ENCODE measurements at regions not wholly inside any gene's neighbourhood (a gene's known extent, or its start where the extent isn't known, plus 50 kb on each side); places are given as distances from the start of the nearest gene placed in this dataset.

DNA sequence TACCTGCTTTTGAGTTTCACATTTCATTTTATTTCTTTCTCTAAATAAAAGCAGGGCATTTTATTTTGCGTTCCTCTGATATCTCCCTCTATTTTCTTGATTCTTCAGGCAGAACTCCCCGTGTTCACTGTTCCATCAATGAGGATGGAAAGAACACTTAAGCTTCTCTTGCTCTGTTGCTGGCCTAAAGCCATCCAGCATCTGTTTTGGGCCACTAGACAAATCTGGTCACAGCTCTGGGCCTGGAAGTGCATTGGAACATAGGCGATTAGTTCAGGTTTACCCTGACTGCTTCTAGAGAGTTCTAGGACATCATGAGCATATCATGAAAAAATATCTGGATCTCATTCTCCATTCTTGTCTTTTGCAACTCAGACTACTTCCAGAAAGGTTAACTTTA is 611.2 kb downstream of the UTRN start (continued):
- TF ChIP-seq, protein P1, sequence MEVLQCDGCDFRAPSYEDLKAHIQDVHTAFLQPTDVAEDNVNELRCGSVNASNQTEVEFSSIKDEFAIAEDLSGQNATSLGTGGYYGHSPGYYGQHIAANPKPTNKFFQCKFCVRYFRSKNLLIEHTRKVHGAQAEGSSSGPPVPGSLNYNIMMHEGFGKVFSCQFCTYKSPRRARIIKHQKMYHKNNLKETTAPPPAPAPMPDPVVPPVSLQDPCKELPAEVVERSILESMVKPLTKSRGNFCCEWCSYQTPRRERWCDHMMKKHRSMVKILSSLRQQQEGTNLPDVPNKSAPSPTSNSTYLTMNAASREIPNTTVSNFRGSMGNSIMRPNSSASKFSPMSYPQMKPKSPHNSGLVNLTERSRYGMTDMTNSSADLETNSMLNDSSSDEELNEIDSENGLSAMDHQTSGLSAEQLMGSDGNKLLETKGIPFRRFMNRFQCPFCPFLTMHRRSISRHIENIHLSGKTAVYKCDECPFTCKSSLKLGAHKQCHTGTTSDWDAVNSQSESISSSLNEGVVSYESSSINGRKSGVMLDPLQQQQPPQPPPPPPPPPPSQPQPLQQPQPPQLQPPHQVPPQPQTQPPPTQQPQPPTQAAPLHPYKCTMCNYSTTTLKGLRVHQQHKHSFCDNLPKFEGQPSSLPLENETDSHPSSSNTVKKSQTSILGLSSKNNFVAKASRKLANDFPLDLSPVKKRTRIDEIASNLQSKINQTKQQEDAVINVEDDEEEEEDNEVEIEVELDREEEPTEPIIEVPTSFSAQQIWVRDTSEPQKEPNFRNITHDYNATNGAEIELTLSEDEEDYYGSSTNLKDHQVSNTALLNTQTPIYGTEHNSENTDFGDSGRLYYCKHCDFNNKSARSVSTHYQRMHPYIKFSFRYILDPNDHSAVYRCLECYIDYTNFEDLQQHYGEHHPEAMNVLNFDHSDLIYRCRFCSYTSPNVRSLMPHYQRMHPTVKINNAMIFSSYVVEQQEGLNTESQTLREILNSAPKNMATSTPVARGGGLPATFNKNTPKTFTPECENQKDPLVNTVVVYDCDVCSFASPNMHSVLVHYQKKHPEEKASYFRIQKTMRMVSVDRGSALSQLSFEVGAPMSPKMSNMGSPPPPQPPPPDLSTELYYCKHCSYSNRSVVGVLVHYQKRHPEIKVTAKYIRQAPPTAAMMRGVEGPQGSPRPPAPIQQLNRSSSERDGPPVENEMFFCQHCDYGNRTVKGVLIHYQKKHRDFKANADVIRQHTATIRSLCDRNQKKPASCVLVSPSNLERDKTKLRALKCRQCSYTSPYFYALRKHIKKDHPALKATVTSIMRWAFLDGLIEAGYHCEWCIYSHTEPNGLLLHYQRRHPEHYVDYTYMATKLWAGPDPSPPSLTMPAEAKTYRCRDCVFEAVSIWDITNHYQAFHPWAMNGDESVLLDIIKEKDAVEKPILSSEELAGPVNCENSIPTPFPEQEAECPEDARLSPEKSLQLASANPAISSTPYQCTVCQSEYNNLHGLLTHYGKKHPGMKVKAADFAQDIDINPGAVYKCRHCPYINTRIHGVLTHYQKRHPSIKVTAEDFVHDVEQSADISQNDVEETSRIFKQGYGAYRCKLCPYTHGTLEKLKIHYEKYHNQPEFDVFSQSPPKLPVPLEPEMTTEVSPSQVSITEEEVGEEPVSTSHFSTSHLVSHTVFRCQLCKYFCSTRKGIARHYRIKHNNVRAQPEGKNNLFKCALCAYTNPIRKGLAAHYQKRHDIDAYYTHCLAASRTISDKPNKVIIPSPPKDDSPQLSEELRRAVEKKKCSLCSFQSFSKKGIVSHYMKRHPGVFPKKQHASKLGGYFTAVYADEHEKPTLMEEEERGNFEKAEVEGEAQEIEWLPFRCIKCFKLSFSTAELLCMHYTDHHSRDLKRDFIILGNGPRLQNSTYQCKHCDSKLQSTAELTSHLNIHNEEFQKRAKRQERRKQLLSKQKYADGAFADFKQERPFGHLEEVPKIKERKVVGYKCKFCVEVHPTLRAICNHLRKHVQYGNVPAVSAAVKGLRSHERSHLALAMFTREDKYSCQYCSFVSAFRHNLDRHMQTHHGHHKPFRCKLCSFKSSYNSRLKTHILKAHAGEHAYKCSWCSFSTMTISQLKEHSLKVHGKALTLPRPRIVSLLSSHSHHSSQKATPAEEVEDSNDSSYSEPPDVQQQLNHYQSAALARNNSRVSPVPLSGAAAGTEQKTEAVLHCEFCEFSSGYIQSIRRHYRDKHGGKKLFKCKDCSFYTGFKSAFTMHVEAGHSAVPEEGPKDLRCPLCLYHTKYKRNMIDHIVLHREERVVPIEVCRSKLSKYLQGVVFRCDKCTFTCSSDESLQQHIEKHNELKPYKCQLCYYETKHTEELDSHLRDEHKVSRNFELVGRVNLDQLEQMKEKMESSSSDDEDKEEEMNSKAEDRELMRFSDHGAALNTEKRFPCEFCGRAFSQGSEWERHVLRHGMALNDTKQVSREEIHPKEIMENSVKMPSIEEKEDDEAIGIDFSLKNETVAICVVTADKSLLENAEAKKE (CRISPR knock-in tag; IDR thresholded peaks at IDR 0.05), result no peak
- TF ChIP-seq CREB1 (CRISPR knock-in tag; IDR thresholded peaks at IDR 0.05; ENCODE audit: low read depth), result no peak
- TF ChIP-seq ZNF331 (CRISPR knock-in tag; IDR thresholded peaks at IDR 0.05; ENCODE audit: low read depth), result no peak
- no peak for TF ChIP-seq ZNF114 (CRISPR knock-in tag; IDR thresholded peaks at IDR 0.05)
- no peak for TF ChIP-seq EZH2phosphoT487 (IDR thresholded peaks at IDR 0.05; ENCODE audit: unreplicated experiment)
- no peak for TF ChIP-seq STAT1 (IDR thresholded peaks at IDR 0.05; ENCODE audit: unreplicated experiment)

DNA sequence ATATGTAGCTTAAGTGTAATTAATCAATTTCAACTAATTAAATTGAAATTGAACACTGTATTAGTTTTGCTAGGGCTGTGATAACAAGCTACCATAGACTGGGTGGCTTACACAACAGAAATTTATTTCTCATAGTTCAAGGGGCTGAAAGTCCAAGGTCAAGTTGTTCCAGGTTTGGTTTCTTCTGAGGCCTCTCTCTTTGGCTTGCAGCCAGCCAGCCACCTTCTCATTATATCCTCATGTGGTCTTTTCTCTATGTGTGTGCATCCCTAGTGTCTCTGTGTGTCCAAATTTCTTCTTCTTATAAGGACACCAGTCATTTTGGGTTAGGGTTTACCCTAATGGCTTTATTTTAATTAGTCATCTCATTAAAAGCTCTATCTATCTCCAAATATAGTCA is 611.7 kb downstream of the UTRN start:
- Mint-ChIP-seq H3K27me3 (ENCODE audit: insufficient read depth, low read depth, poor library complexity) (no peaks in the 10 kb centered on the region), H3K27ac (no peak overlapping the region), H3K4me3 (no peak overlapping the region), H3K9me3 (peaks cover under 1% of the 10 kb centered on the region; the same call in 1 of the 3 replicates), H3K4me1 (peaks cover 8% of the 10 kb centered on the region), H3K36me3 (ENCODE audit: low read depth) (no peaks in the 10 kb centered on the region; the same call in 2 of the 3 replicates)
- H3K4me1 ChIP-seq (ENCODE audit: insufficient read depth), result peaks cover 10% of the 10 kb centered on the region
- H3K4me3 ChIP-seq, result no peak overlapping the region
- H4K20me1 ChIP-seq (replicated peaks; ENCODE audit: insufficient read depth), result no peaks in the 10 kb centered on the region
- H3F3A ChIP-seq (replicated peaks; ENCODE audit: low read depth), result no peaks in the 10 kb centered on the region
- no peaks in the 10 kb centered on the region for H3K79me2 ChIP-seq (replicated peaks; ENCODE audit: insufficient read depth)
- DNase-seq (ENCODE audit: low spot score), result no peak
- ATAC-seq, result no peak
- H3K9me2 ChIP-seq (ENCODE audit: insufficient read depth), result peaks cover 5% of the 10 kb centered on the region; the same call in 1 of the 2 replicates
- H3K27me3 ChIP-seq (ENCODE audit: insufficient read depth), result no peaks in the 10 kb centered on the region
- no peak overlapping the region for H3K4me2 ChIP-seq
- H2AFZ ChIP-seq, result no peak overlapping the region; the same call in 1 of the 2 replicates
- H3K27ac ChIP-seq (ENCODE audit: low read depth), result no peak overlapping the region
- no peaks in the 10 kb centered on the region for H3K36me3 ChIP-seq (ENCODE audit: insufficient read depth)
- TF ChIP-seq CREB1 (CRISPR knock-in tag; IDR thresholded peaks at IDR 0.05; ENCODE audit: low read depth) (no peak), ZNF114 (CRISPR knock-in tag; IDR thresholded peaks at IDR 0.05) (no peak), POLR2AphosphoS5 (IDR thresholded peaks at IDR 0.05; ENCODE audit: low read depth) (no peak), NANOG (IDR thresholded peaks at IDR 0.05; ENCODE audit: borderline replicate concordance) (no peak), JUNB (IDR thresholded peaks at IDR 0.05; ENCODE audit: unreplicated experiment) (no peak)
- TF ChIP-seq, protein P1 (CRISPR knock-in tag; IDR thresholded peaks at IDR 0.05), result no peak
- TF ChIP-seq, protein P2, sequence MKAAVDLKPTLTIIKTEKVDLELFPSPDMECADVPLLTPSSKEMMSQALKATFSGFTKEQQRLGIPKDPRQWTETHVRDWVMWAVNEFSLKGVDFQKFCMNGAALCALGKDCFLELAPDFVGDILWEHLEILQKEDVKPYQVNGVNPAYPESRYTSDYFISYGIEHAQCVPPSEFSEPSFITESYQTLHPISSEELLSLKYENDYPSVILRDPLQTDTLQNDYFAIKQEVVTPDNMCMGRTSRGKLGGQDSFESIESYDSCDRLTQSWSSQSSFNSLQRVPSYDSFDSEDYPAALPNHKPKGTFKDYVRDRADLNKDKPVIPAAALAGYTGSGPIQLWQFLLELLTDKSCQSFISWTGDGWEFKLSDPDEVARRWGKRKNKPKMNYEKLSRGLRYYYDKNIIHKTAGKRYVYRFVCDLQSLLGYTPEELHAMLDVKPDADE (IDR thresholded peaks at IDR 0.05), result no peak

Measured in GM23338 (cell line).